ENCODE measurements at regions not wholly inside any gene's neighbourhood (a gene's known extent, or its start where the extent isn't known, plus 50 kb on each side); places are given as distances from the start of the nearest gene placed in this dataset.
"Not testable (repeated sequence)": the region's sequence is repeated elsewhere in the genome, so short reads cannot be mapped to it uniquely, and the experiment has no call there.

DNA sequence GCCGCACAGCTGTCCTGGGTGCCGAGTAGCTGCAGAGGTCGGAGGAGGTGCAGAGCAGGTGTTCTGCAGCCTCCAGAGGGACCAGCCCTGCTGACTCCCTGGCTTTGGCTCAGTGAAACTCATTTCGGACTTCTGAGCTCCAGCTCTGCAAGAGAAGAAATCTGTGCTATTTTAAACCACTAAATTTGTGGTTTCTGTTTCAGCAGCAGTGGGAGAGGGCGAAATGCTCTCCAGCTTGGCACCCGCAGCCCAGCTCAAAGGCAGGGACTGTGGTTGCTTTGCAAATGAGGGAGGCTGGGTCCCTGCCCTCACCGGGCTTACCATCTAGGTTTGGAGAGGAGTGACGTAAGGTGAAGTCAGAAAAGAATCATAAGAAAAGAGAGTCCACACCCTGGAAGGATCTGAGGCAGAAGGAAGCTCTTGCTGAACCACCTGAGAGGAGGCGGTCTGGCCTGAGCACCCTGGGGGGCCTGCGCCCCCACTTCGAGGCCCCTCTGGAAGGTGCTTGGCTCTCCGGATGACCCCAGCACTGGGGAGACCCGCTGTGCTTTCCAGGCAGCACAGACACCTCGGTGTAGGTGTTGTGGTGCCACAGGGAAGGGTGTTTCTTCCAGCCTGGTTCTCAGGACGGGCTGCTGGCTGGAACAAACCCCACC, 112.8 kb upstream of the FAM20C start:
- not testable (repeated sequence) for TF ChIP-seq POLR2A (IDR thresholded peaks at IDR 0.05; ENCODE audit: control extremely low read depth in 1 of 2, low read depth in 2 of 2, low read length in 2 of 2); SUZ12 (IDR thresholded peaks at IDR 0.05; ENCODE audit: low read length); CTCF (IDR thresholded peaks at IDR 0.05; ENCODE audit: control extremely low read depth in 1 of 3, insufficient read depth in 1 of 3, low read depth in 1 of 3, low read length in 3 of 3); PHF8 (conservative IDR thresholded peaks at IDR 0.05; ENCODE audit: low read depth, low read length); SP4 (IDR thresholded peaks at IDR 0.05; ENCODE audit: low read length); POLR2AphosphoS5 (IDR thresholded peaks at IDR 0.05; ENCODE audit: low read depth, low read length); CREB1 (IDR thresholded peaks at IDR 0.05); USF2 (IDR thresholded peaks at IDR 0.05; ENCODE audit: low read length)
- TF ChIP-seq, protein P1, sequence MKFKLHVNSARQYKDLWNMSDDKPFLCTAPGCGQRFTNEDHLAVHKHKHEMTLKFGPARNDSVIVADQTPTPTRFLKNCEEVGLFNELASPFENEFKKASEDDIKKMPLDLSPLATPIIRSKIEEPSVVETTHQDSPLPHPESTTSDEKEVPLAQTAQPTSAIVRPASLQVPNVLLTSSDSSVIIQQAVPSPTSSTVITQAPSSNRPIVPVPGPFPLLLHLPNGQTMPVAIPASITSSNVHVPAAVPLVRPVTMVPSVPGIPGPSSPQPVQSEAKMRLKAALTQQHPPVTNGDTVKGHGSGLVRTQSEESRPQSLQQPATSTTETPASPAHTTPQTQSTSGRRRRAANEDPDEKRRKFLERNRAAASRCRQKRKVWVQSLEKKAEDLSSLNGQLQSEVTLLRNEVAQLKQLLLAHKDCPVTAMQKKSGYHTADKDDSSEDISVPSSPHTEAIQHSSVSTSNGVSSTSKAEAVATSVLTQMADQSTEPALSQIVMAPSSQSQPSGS (IDR thresholded peaks at IDR 0.05; ENCODE audit: low read length), result not testable (repeated sequence)

All from H1 (cell line).